Transverse colon (tissue), 4 donors: ENCODE measurements at regions not wholly inside any gene's neighbourhood (a gene's known extent, or its start where the extent isn't known, plus 50 kb on each side); places are given as distances from the start of the nearest gene placed in this dataset.

Experiments used
- EP300 ChIP-seq: sonication (generic); formaldehyde crosslinking; IDR thresholded peaks from one replicate; pipeline ENCODE4 v1.6.1; 2017; ENCODE audit warnings: antibody characterized with exemption, low read depth
- POLR2A ChIP-seq: fragments of 450-650 bp; IDR thresholded peaks from one replicate; pipeline ENCODE4 v1.6.1; 2016; ENCODE audit warnings: antibody characterized with exemption, mild to moderate bottlenecking, moderate library complexity
- POLR2AphosphoS5 ChIP-seq, 3 donors: sonication (generic); formaldehyde crosslinking; IDR thresholded peaks; one replicate each; pipeline ENCODE4 v1.6.1; 2016; ENCODE audit warnings: antibody characterized with exemption in 3 of 3
- TF ChIP-seq, protein P1 (sequence below), 5 experiments: fragments of 200-600 bp in 3 of 5; fragments of 450-650 bp in 2 of 5; sonication (generic) in 3 of 5; IDR thresholded peaks; 1 replicate in 2 of 5; 2 replicates in 3 of 5; pipeline ENCODE4 v1.5.1; 2016 to 2017; ENCODE audit warnings: antibody characterized with exemption in 5 of 5, inconsistent platforms in 3 of 5, mild to moderate bottlenecking in 2 of 5, moderate library complexity in 1 of 5

DNA sequence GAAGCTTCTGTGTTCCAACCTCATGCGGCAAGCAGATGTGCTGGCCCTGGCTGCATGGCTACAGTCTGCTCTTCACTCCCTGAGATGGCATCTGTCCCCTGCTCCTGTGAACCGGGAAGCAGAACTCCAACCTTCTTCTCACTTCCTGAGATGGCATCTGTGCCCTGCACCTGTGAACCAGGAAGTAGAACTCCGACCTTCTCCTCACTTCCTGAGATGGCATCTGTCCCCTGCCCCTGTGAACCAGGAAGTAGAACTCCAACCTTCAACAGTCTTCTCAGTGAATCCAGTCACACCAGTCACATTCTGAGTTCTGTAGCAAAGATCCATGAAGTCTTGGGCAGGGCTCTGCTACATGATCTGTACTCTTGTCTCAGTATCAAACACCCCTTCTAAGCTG is 887.2 kb upstream of the KLHL29 start:
- TF ChIP-seq, protein P1, sequence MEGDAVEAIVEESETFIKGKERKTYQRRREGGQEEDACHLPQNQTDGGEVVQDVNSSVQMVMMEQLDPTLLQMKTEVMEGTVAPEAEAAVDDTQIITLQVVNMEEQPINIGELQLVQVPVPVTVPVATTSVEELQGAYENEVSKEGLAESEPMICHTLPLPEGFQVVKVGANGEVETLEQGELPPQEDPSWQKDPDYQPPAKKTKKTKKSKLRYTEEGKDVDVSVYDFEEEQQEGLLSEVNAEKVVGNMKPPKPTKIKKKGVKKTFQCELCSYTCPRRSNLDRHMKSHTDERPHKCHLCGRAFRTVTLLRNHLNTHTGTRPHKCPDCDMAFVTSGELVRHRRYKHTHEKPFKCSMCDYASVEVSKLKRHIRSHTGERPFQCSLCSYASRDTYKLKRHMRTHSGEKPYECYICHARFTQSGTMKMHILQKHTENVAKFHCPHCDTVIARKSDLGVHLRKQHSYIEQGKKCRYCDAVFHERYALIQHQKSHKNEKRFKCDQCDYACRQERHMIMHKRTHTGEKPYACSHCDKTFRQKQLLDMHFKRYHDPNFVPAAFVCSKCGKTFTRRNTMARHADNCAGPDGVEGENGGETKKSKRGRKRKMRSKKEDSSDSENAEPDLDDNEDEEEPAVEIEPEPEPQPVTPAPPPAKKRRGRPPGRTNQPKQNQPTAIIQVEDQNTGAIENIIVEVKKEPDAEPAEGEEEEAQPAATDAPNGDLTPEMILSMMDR (IDR thresholded peaks at IDR 0.05), result no peak
- TF ChIP-seq POLR2A (no peak), POLR2AphosphoS5 (IDR thresholded peaks at IDR 0.05) (no peak), EP300 (no peak)
